GM04503 (cell line): ENCODE measurements at regions not wholly inside any gene's neighbourhood (a gene's known extent, or its start where the extent isn't known, plus 50 kb on each side); places are given as distances from the start of the nearest gene placed in this dataset.

Experiments used
- DNase-seq: peaks from one replicate; pipeline ENCODE4 v3.0.0-alpha.2; 2012; ENCODE audit warnings: low read depth

GRCh38 chr10:44477046-44477425, 92.1 kb upstream of the CXCL12 start:
- DNase-seq: peak; percentile 37

- DNase-seq: peak; percentile 14
Measured at GRCh38 chr10:44478040-44478439, 93.1 kb upstream of the CXCL12 start.

- no peak for DNase-seq
Measured at GRCh38 chr10:44478876-44479705, 94.2 kb upstream of the CXCL12 start.

- DNase-seq: no peak
Measured at GRCh38 chr10:44492678-44493077, 107.8 kb upstream of the CXCL12 start.

- no peak for DNase-seq
Measured at GRCh38 chr10:44498222-44498621, 113.3 kb upstream of the CXCL12 start.

GRCh38 chr10:44500451-44500850, 115.6 kb upstream of the CXCL12 start:
- DNase-seq: no peak

- DNase-seq: no peak
Measured at GRCh38 chr10:44506386-44506785, 121.5 kb upstream of the CXCL12 start.

GRCh38 chr10:44510379-44511115, 125.7 kb upstream of the CXCL12 start:
- DNase-seq: peak; percentile 77

GRCh38 chr10:44511166-44511565, 126.3 kb upstream of the CXCL12 start:
- DNase-seq: no peak

- DNase-seq: no peak
Measured at GRCh38 chr10:44511601-44512000, 126.7 kb upstream of the CXCL12 start.

GRCh38 chr10:44512431-44513022, 127.6 kb upstream of the CXCL12 start:
- DNase-seq: no peak

GRCh38 chr10:44513591-44513990, 128.7 kb upstream of the CXCL12 start:
- DNase-seq: peak; percentile 42

- no peak for DNase-seq
Measured at GRCh38 chr10:44516891-44517290, 132.0 kb upstream of the CXCL12 start.

- no peak for DNase-seq
Measured at GRCh38 chr10:44517635-44518034, 132.7 kb upstream of the CXCL12 start.

- DNase-seq: no peak
Measured at GRCh38 chr10:44519361-44519760, 134.5 kb upstream of the CXCL12 start.

GRCh38 chr10:44520651-44521050, 135.8 kb upstream of the CXCL12 start:
- DNase-seq: peak; percentile 28

GRCh38 chr10:44539178-44539577, 154.3 kb upstream of the CXCL12 start:
- no peak for DNase-seq

GRCh38 chr10:44552726-44553125, 167.8 kb upstream of the CXCL12 start:
- DNase-seq: no peak

- no peak for DNase-seq
Measured at GRCh38 chr10:44557596-44558191, 172.8 kb upstream of the CXCL12 start.

GRCh38 chr10:44558521-44558920, 173.6 kb upstream of the CXCL12 start:
- DNase-seq: no peak

- DNase-seq: no peak
Measured at GRCh38 chr10:44564361-44564760, 179.5 kb upstream of the CXCL12 start.

GRCh38 chr10:44564790-44565189, 179.9 kb upstream of the CXCL12 start:
- DNase-seq: no peak

- no peak for DNase-seq
Measured at GRCh38 chr10:44566786-44567185, 181.9 kb upstream of the CXCL12 start.
